Fibroblast of the aortic adventitia (primary cell): ENCODE measurements at regions not wholly inside any gene's neighbourhood (a gene's known extent, or its start where the extent isn't known, plus 50 kb on each side); places are given as distances from the start of the nearest gene placed in this dataset.
A peak's percentile ranks its signal among the peaks of the same experiment; 100 is the strongest.

Experiments
- DNase-seq: peaks from one replicate; pipeline ENCODE4 v3.0.0-alpha.2; 2010; ENCODE audit warnings: low read depth
- H3K4me3 ChIP-seq: 2 replicates; pipeline ENCODE4 v1.5.1; 2011; ENCODE audit warnings: low read depth, mild to moderate bottlenecking, control low read depth, low read length, moderate library complexity
- CTCF ChIP-seq: IDR thresholded peaks from 2 replicates; pipeline ENCODE4 v1.5.1; 2011; ENCODE audit warnings: mild to moderate bottlenecking, low read length, control low read depth, inconsistent platforms; ENCODE audit not compliant: insufficient read depth

GRCh38 chrX:104334971-104335370, 80.2 kb upstream of the ESX1 start:
- DNase-seq, result no peak
- no peak for TF ChIP-seq CTCF
- H3K4me3 ChIP-seq, result no peak overlapping the region

- no peak overlapping the region for H3K4me3 ChIP-seq
- no peak for TF ChIP-seq CTCF
- peak; percentile 20 for DNase-seq
Observed at GRCh38 chrX:104330966-104331365, 76.2 kb upstream of the ESX1 start.

GRCh38 chrX:104329731-104330130, 75.0 kb upstream of the ESX1 start:
- no peak for TF ChIP-seq CTCF
- no peak overlapping the region for H3K4me3 ChIP-seq
- no peak for DNase-seq

- no peak for TF ChIP-seq CTCF
- no peak for DNase-seq
Observed at GRCh38 chrX:104325213-104325585, 70.5 kb upstream of the ESX1 start.

GRCh38 chrX:104324461-104325212, 69.9 kb upstream of the ESX1 start:
- H3K4me3 ChIP-seq, result no peak overlapping the region
- no peak for DNase-seq
- no peak for TF ChIP-seq CTCF

More at GRCh38 chrX:104325213-104325585, 70.5 kb upstream of the ESX1 start:
- H3K4me3 ChIP-seq, result no peak overlapping the region

GRCh38 chrX:104319346-104319745, 64.6 kb upstream of the ESX1 start:
- DNase-seq, result no peak
- TF ChIP-seq CTCF, result no peak
- H3K4me3 ChIP-seq, result no peak overlapping the region
